H1 (cell line): ENCODE measurements at regions not wholly inside any gene's neighbourhood (a gene's known extent, or its start where the extent isn't known, plus 50 kb on each side); places are given as distances from the start of the nearest gene placed in this dataset.
"Not testable (repeated sequence)": the region's sequence is repeated elsewhere in the genome, so short reads cannot be mapped to it uniquely, and the experiment has no call there.

ENCODE experiments used
- CTCF ChIA-PET: fragments of 300-600 bp; sonication (Branson Sonifier 250); formaldehyde crosslinking; loops from one replicate; lab custom pipeline; 2021; ENCODE audit not compliant: partially characterized antibody; lab: Charles Lee
- POLR2A ChIA-PET: fragments of 300-600 bp; sonication (Branson Sonifier 250); formaldehyde crosslinking; loops from one replicate; lab custom pipeline; 2021; ENCODE audit warnings: inconsistent platforms; ENCODE audit not compliant: partially characterized antibody; lab: Charles Lee
- DNase-seq, 2 experiments: peaks; one replicate each; pipeline versions ENCODE4 v3.0.0 to v3.0.0-alpha.2; 2010 to 2022; ENCODE audit warnings: low spot score in 2 of 2, low read depth in 1 of 2, mixed read lengths in 1 of 2
- FAIRE-seq: peaks from 2 replicates; lab custom pipeline; 2011; peaks lifted over from hg19 to GRCh38; lab: Jason Lieb, UNC
- H2AFZ ChIP-seq: 2 replicates; pipeline ENCODE4 v1.8.1; 2012; ENCODE audit warnings: low read length, inconsistent platforms
- H2AK5ac ChIP-seq: 2 replicates; pipeline ENCODE4 v1.6.1; 2013; ENCODE audit warnings: low read depth, low read length
- H2BK120ac ChIP-seq: replicated peaks from 2 replicates; pipeline ENCODE3; 2013; ENCODE audit warnings: low read depth, low read length, inconsistent platforms
- H2BK12ac ChIP-seq: 2 replicates; pipeline ENCODE4 v1.6.1; 2013; ENCODE audit warnings: low read depth, low read length
- H2BK15ac ChIP-seq: 2 replicates; pipeline ENCODE4 v1.6.1; 2013; ENCODE audit warnings: low read length
- H2BK20ac ChIP-seq: 2 replicates; pipeline ENCODE4 v1.6.1; 2013; ENCODE audit warnings: low read length
- H2BK5ac ChIP-seq: 2 replicates; pipeline ENCODE4 v1.6.1; 2013; ENCODE audit warnings: low read depth, low read length
- H3K14ac ChIP-seq: 2 replicates; pipeline ENCODE4 v1.6.1; 2013; ENCODE audit warnings: inconsistent platforms; ENCODE audit not compliant: insufficient read length
- H3K18ac ChIP-seq: 2 replicates; pipeline ENCODE4 v1.6.1; 2013; ENCODE audit warnings: low read length; ENCODE audit errors: extremely low read depth
- H3K23ac ChIP-seq: 2 replicates; pipeline ENCODE4 v1.6.1; 2013; ENCODE audit warnings: inconsistent platforms; ENCODE audit not compliant: insufficient read length
- H3K23me2 ChIP-seq: 2 replicates; pipeline ENCODE4 v1.6.1; 2013; ENCODE audit warnings: low read depth, low read length
- H3K27ac ChIP-seq: 2 replicates; pipeline ENCODE4 v1.6.1; 2011; ENCODE audit warnings: low read depth, low read length, inconsistent platforms
- H3K27me3 ChIP-seq, 4 experiments: replicated peaks in 1 of 4; 1 replicate in 1 of 4; 2 replicates in 3 of 4; pipeline versions ENCODE4 v1.6.1 to v1.8.1; 2011 to 2013; ENCODE audit warnings: low read length in 3 of 4, mild to moderate bottlenecking in 3 of 4, inconsistent platforms in 2 of 4, mixed read lengths in 2 of 4, moderate library complexity in 1 of 4; ENCODE audit not compliant: control insufficient read depth in 3 of 4, insufficient read depth in 3 of 4; ENCODE audit errors: extremely low read depth in 1 of 4
- H3K36me3 ChIP-seq, 4 experiments: 2 replicates each; pipeline versions ENCODE4 v1.6.1 to v1.8.1; 2011 to 2013; ENCODE audit warnings: mild to moderate bottlenecking in 4 of 4, low read length in 3 of 4, moderate library complexity in 2 of 4, control low read depth in 1 of 4, inconsistent platforms in 1 of 4; ENCODE audit not compliant: insufficient read depth in 4 of 4, control insufficient read depth in 2 of 4
- H3K4ac ChIP-seq: replicated peaks from 2 replicates; pipeline ENCODE3; 2013; ENCODE audit warnings: low read length, low read depth, mixed read lengths, inconsistent platforms; ENCODE audit not compliant: insufficient read length
- H3K4me1 ChIP-seq, 4 experiments: replicated peaks in 1 of 4; 1 replicate in 1 of 4; 2 replicates in 3 of 4; pipeline versions ENCODE4 v1.6.1 to v1.8.1; 2011 to 2013; ENCODE audit warnings: low read length in 3 of 4, inconsistent platforms in 2 of 4, mixed read lengths in 1 of 4; ENCODE audit not compliant: insufficient read depth in 4 of 4, control insufficient read depth in 3 of 4
- H3K4me2 ChIP-seq, 2 experiments: 2 replicates each; pipeline versions ENCODE4 v1.6.1 to v1.8.1; 2011 to 2013; ENCODE audit warnings: low read depth in 2 of 2, low read length in 2 of 2, control low read depth in 1 of 2, inconsistent platforms in 1 of 2, mild to moderate bottlenecking in 1 of 2; ENCODE audit not compliant: insufficient read depth in 1 of 2
- H3K4me3 ChIP-seq, 4 experiments: fragments of 200-600, 300-600 bp in 1 of 4; sonication (generic), shearing (Covaris generic), sonication (Bioruptor Twin) in 1 of 4; 2 replicates each; pipeline versions ENCODE4 v1.5.1 to v1.8.1; 2011 to 2016; ENCODE audit warnings: low read length in 4 of 4, low read depth in 3 of 4, control low read depth in 2 of 4, inconsistent platforms in 2 of 4, mild to moderate bottlenecking in 2 of 4, mixed read lengths in 1 of 4, moderate library complexity in 1 of 4; ENCODE audit not compliant: insufficient read depth in 2 of 4; ENCODE audit errors: extremely low read depth in 1 of 4
- H3K56ac ChIP-seq: replicated peaks from 2 replicates; pipeline ENCODE3; 2013; ENCODE audit warnings: low read depth, mild to moderate bottlenecking, mixed read lengths, low read length, inconsistent platforms; ENCODE audit not compliant: insufficient read length
- H3K79me1 ChIP-seq: 2 replicates; pipeline ENCODE4 v1.6.1; 2013; ENCODE audit warnings: low read depth, low read length, control low read depth
- H3K79me2 ChIP-seq, 2 experiments: 2 replicates each; pipeline versions ENCODE4 v1.6.1 to v1.8.1; 2012 to 2013; ENCODE audit warnings: low read length in 2 of 2, mild to moderate bottlenecking in 2 of 2, inconsistent platforms in 1 of 2; ENCODE audit not compliant: insufficient read depth in 2 of 2, control insufficient read depth in 1 of 2
- H3K9ac ChIP-seq, 4 experiments: replicated peaks in 1 of 4; 1 replicate in 1 of 4; 2 replicates in 3 of 4; pipeline versions ENCODE4 v1.6.1 to v1.8.1; 2011 to 2013; ENCODE audit warnings: low read depth in 3 of 4, low read length in 3 of 4, control low read depth in 2 of 4, mild to moderate bottlenecking in 2 of 4, moderate library complexity in 2 of 4, inconsistent platforms in 1 of 4; ENCODE audit errors: extremely low read depth in 1 of 4
- H3K9me3 ChIP-seq, 2 experiments: 2 replicates each; pipeline versions ENCODE4 v1.6.1 to v1.8.1; 2012 to 2013; ENCODE audit warnings: mild to moderate bottlenecking in 2 of 2, moderate library complexity in 2 of 2, control low read depth in 1 of 2, inconsistent platforms in 1 of 2, low read depth in 1 of 2, low read length in 1 of 2, mixed read lengths in 1 of 2; ENCODE audit not compliant: insufficient read depth in 2 of 2
- H4K20me1 ChIP-seq, 2 experiments: replicated peaks in 1 of 2; 2 replicates each; pipeline versions ENCODE3 to v1.8.1; 2011 to 2013; ENCODE audit warnings: inconsistent platforms in 2 of 2, low read length in 2 of 2, mild to moderate bottlenecking in 1 of 2; ENCODE audit not compliant: insufficient read depth in 2 of 2, control insufficient read depth in 1 of 2
- H4K5ac ChIP-seq: 2 replicates; pipeline ENCODE4 v1.6.1; 2013; ENCODE audit warnings: low read length, low read depth, mixed read lengths, inconsistent platforms; ENCODE audit not compliant: insufficient read length
- H4K8ac ChIP-seq: 2 replicates; pipeline ENCODE4 v1.8.0; 2013; ENCODE audit warnings: mild to moderate bottlenecking, moderate library complexity, low read length, inconsistent platforms; ENCODE audit not compliant: insufficient read depth; ENCODE audit errors: extremely low read depth
- H4K91ac ChIP-seq: replicated peaks from 2 replicates; pipeline ENCODE3; 2013; ENCODE audit warnings: low read length, mixed read lengths, inconsistent platforms; ENCODE audit not compliant: insufficient read length
- WGBS, 2 experiments: shearing (Covaris generic) in 1 of 2; methylation state at CpG; one replicate each; pipeline versions ENCODE4 v1.1.6 to v1.1.7; 2013 to 2015; ENCODE audit warnings: low lambda C conversion rate in 2 of 2, mixed read lengths in 2 of 2, inconsistent platforms in 1 of 2, low coverage in 1 of 2, missing lambda C conversion rate in 1 of 2; ENCODE audit not compliant: insufficient replicate concordance in 2 of 2, insufficient coverage in 1 of 2, insufficient read length in 1 of 2; ENCODE audit errors: extremely low coverage in 1 of 2, missing lambda C conversion rate in 1 of 2; 5-methylcytosine and 5-hydroxymethylcytosine counted together

- H4K5ac ChIP-seq, H4K91ac ChIP-seq, H2AK5ac ChIP-seq, H3K4me3 ChIP-seq, H3K4me2 ChIP-seq, H2BK120ac ChIP-seq, H3K23me2 ChIP-seq, FAIRE-seq, CTCF ChIA-PET, H3K56ac ChIP-seq, H3K9me3 ChIP-seq, H3K27ac ChIP-seq, H2BK20ac ChIP-seq, H3K14ac ChIP-seq, H2BK5ac ChIP-seq, H3K4me1 ChIP-seq, H3K18ac ChIP-seq, H2BK15ac ChIP-seq, H3K9ac ChIP-seq, H3K27me3 ChIP-seq, H3K4ac ChIP-seq, H3K36me3 ChIP-seq, H3K23ac ChIP-seq, H2AFZ ChIP-seq, H2BK12ac ChIP-seq: not testable (repeated sequence)
- POLR2A ChIA-PET = interaction anchor here (1.6 kb wide), 1 partner anchor 10 kb away, joined by 3 read pairs; no protein-coding TSS in a partner anchor
- Histone ChIP-seq H3K79me1 (peaks cover 12% of the 10 kb centered on the region; the same call in 1 of the 2 replicates), H4K8ac (peak overlapping the region; percentile 51; the same call in 1 of the 2 replicates), H4K20me1 (peaks cover 14 to 18% of the 10 kb centered on the region in 2 experiments), H3K79me2 (peaks cover 34 to 93% of the 10 kb centered on the region in 2 experiments)
- peak in 1 of 2 experiments; percentile 39 for DNase-seq
- 89% methylated on average over 9 of the region's 12 CpGs; no CpG with 5 or more reads in 1 of the 2 experiments for WGBS, 2 experiments
Observed at GRCh38 chr17:30722114-30722780, 102.2 kb downstream of the CRLF3 start.
